Progenitor cell of endocrine pancreas (in vitro differentiated cells): ENCODE measurements at regions not wholly inside any gene's neighbourhood (a gene's known extent, or its start where the extent isn't known, plus 50 kb on each side); places are given as distances from the start of the nearest gene placed in this dataset.

Experiments
- DNase-seq: peaks from one replicate; pipeline ENCODE4 v3.0.0; 2021; ENCODE audit warnings: low spot score; ENCODE audit not compliant: unreplicated experiment
- H3K27ac Mint-ChIP-seq: 2 replicates; pipeline ENCODE4 v1.8.0; 2021; ENCODE audit warnings: mild to moderate bottlenecking, moderate library complexity, mixed read lengths
- H3K27me3 Mint-ChIP-seq: 2 replicates; pipeline ENCODE4 v1.8.0; 2021; ENCODE audit warnings: mixed read lengths
- H3K36me3 Mint-ChIP-seq: 2 replicates; pipeline ENCODE4 v1.8.0; 2022; ENCODE audit warnings: mixed read lengths; ENCODE audit not compliant: insufficient read depth
- H3K4me1 Mint-ChIP-seq: 2 replicates; pipeline ENCODE4 v1.8.0; 2021; ENCODE audit warnings: low read depth, mixed read lengths
- H3K4me3 Mint-ChIP-seq: 2 replicates; pipeline ENCODE4 v1.8.0; 2021; ENCODE audit warnings: low read depth, mild to moderate bottlenecking, moderate library complexity, mixed read lengths
- H3K9me3 Mint-ChIP-seq: 2 replicates; pipeline ENCODE4 v1.8.0; 2021; ENCODE audit warnings: low read depth, mixed read lengths
- CTCF ChIP-seq: fragments of 200-600 bp; sonication (generic); IDR thresholded peaks from one replicate; pipeline ENCODE4 v1.5.0; 2021; ENCODE audit warnings: antibody characterized with exemption, mild to moderate bottlenecking; ENCODE audit not compliant: unreplicated experiment

DNA sequence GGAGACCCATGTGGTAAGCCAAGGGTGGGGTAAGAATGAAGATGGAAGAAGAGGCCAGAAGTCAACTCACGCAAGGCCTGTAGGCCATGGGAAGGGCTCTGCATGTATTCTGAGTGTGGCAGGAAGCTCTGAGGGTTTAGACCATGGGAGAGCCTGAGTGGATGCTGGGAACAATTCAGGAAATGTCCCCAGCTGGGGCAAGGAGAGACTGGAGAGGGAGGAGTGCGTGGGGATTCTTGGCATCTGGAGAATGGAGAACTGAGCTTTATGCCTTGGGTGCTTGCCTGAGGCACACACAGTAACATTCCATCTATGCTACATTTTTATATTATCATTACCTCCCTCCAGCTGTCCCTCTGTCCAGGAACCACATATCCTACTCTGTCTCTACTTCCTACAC lies 50.4 kb upstream of the CD82 start:
- TF ChIP-seq CTCF, result no peak
- H3K9me3 Mint-ChIP-seq, result no peaks in the 10 kb centered on the region
- H3K27ac Mint-ChIP-seq, result no peak overlapping the region
- DNase-seq, result no peak
- no peaks in the 10 kb centered on the region for H3K36me3 Mint-ChIP-seq
- H3K4me3 Mint-ChIP-seq, result no peak overlapping the region
- no peaks in the 10 kb centered on the region for H3K4me1 Mint-ChIP-seq
- H3K27me3 Mint-ChIP-seq, result peaks cover 27% of the 10 kb centered on the region
